B cell (primary cell): ENCODE measurements at regions not wholly inside any gene's neighbourhood (a gene's known extent, or its start where the extent isn't known, plus 50 kb on each side); places are given as distances from the start of the nearest gene placed in this dataset.
"Not testable (repeated sequence)": the region's sequence is repeated elsewhere in the genome, so short reads cannot be mapped to it uniquely, and the experiment has no call there.

Experiments used
- CTCF ChIP-seq: fragments of 200-600 bp; IDR thresholded peaks from one replicate; pipeline ENCODE4 v1.8.0; 2022; ENCODE audit warnings: antibody characterized with exemption, mild to moderate bottlenecking
- EZH2 ChIP-seq: IDR thresholded peaks from 2 replicates; pipeline ENCODE4 v1.6.1; 2012; ENCODE audit warnings: borderline replicate concordance, low read depth, mild to moderate bottlenecking, moderate library complexity, low read length; ENCODE audit not compliant: insufficient read depth, poor library complexity, severe bottlenecking

GRCh38 chr1:842799-843198 is 80.9 kb upstream of the SAMD11 start:
- not testable (repeated sequence) for TF ChIP-seq CTCF, EZH2
